ENCODE measurements at regions not wholly inside any gene's neighbourhood (a gene's known extent, or its start where the extent isn't known, plus 50 kb on each side); places are given as distances from the start of the nearest gene placed in this dataset.
"Not testable (repeated sequence)": the region's sequence is repeated elsewhere in the genome, so short reads cannot be mapped to it uniquely, and the experiment has no call there.

- Mint-ChIP-seq H3K27me3 (peaks cover 18 to 42% of the 10 kb centered on the region in 2 donors), H3K27ac (no peak overlapping the region), H3K36me3 (no peaks in the 10 kb centered on the region), H3K4me1 (peaks cover 0 to 3% (median 0%) of the 10 kb centered on the region in 3 donors), H3K9me3 (no peaks in the 10 kb centered on the region), H3K4me3 (no peak overlapping the region)
- ChIA-PET CTCF (no interaction called here), POLR2A (no interaction called here)
- Histone ChIP-seq H3K36me3 (ENCODE audit: control insufficient read depth in 2 of 2, extremely low read depth in 1 of 2, insufficient read depth in 1 of 2, low read length in 1 of 2) (no peaks in the 10 kb centered on the region), H3K27ac (ENCODE audit: low read length) (no peak overlapping the region), H3K4me1 (ENCODE audit: control insufficient read depth in 1 of 2, extremely low read depth in 1 of 2, insufficient read depth in 2 of 2, low read length in 2 of 2) (no peaks in the 10 kb centered on the region), H3K4me3 (ENCODE audit: control insufficient read depth in 1 of 2, extremely low read depth in 1 of 2, low read length in 1 of 2) (no peak overlapping the region), H3K27me3 (replicated peaks in 1 of 2; ENCODE audit: control insufficient read depth in 2 of 2, extremely low read depth in 1 of 2, insufficient read depth in 2 of 2, low read length in 1 of 2) (peaks cover 0 to 15% of the 10 kb centered on the region in 2 experiments), H3K9me3 (no peaks in the 10 kb centered on the region)
- DNase-seq (no peak), ATAC-seq (replicated peaks in 1 of 4) (no peak)
- 80% methylated on average over 1 of the region's 3 CpGs for WGBS (ENCODE audit: insufficient coverage)
These were observed 64.7 kb upstream of the VPREB1 start for GRCh38 chr22:22179858-22180257.

GRCh38 chr22:22178992-22179391, 65.6 kb upstream of the VPREB1 start:
- Mint-ChIP-seq H3K9me3 (no peaks in the 10 kb centered on the region), H3K4me3 (no peak overlapping the region), H3K4me1 (peaks cover 0 to 3% (median 0%) of the 10 kb centered on the region in 3 donors), H3K27me3 (peaks cover 16 to 34% of the 10 kb centered on the region in 2 donors), H3K27ac (no peak overlapping the region), H3K36me3 (no peaks in the 10 kb centered on the region)
- no peak overlapping the region for H3K27ac ChIP-seq (ENCODE audit: low read length)
- DNase-seq = no peak
- ATAC-seq (replicated peaks in 1 of 4) = no peak
- ChIA-PET CTCF (no interaction called here), POLR2A (no interaction called here)
- H3K36me3 ChIP-seq (ENCODE audit: control insufficient read depth in 2 of 2, extremely low read depth in 1 of 2, insufficient read depth in 1 of 2, low read length in 1 of 2) = no peaks in the 10 kb centered on the region
- WGBS (ENCODE audit: insufficient coverage) = 51% methylated on average over 2 of the region's 2 CpGs
- H3K9me3 ChIP-seq = no peaks in the 10 kb centered on the region
- no peaks in the 10 kb centered on the region for H3K4me1 ChIP-seq (ENCODE audit: control insufficient read depth in 1 of 2, extremely low read depth in 1 of 2, insufficient read depth in 2 of 2, low read length in 2 of 2)
- H3K4me3 ChIP-seq (ENCODE audit: control insufficient read depth in 1 of 2, extremely low read depth in 1 of 2, low read length in 1 of 2) = no peak overlapping the region
- H3K27me3 ChIP-seq (replicated peaks in 1 of 2; ENCODE audit: control insufficient read depth in 2 of 2, extremely low read depth in 1 of 2, insufficient read depth in 2 of 2, low read length in 1 of 2) = peaks cover 0 to 14% of the 10 kb centered on the region in 2 experiments

GRCh38 chr22:22178355-22178965, 66.1 kb upstream of the VPREB1 start:
- CTCF ChIA-PET = no interaction called here

GRCh38 chr22:22176929-22177616, 67.5 kb upstream of the VPREB1 start:
- peaks cover 0 to 10% of the 10 kb centered on the region in 2 experiments for H3K27me3 ChIP-seq (replicated peaks in 1 of 2; ENCODE audit: control insufficient read depth in 2 of 2, extremely low read depth in 1 of 2, insufficient read depth in 2 of 2, low read length in 1 of 2)
- no peak overlapping the region for H3K27ac ChIP-seq (ENCODE audit: low read length)
- H3K4me1 ChIP-seq (ENCODE audit: control insufficient read depth in 1 of 2, extremely low read depth in 1 of 2, insufficient read depth in 2 of 2, low read length in 2 of 2) = no peaks in the 10 kb centered on the region
- H3K4me1 Mint-ChIP-seq = peaks cover 0 to 3% (median 0%) of the 10 kb centered on the region in 3 donors
- CTCF ChIA-PET = no interaction called here
- no peaks in the 10 kb centered on the region for H3K9me3 Mint-ChIP-seq
- no peaks in the 10 kb centered on the region for H3K9me3 ChIP-seq
- DNase-seq = no peak
- ATAC-seq (replicated peaks in 1 of 4) = no peak
- WGBS (ENCODE audit: insufficient coverage) = 54% methylated on average over 2 of the region's 4 CpGs
- H3K4me3 Mint-ChIP-seq = no peak overlapping the region
- no peak overlapping the region for H3K4me3 ChIP-seq (ENCODE audit: control insufficient read depth in 1 of 2, extremely low read depth in 1 of 2, low read length in 1 of 2)
- H3K36me3 Mint-ChIP-seq = no peaks in the 10 kb centered on the region
- H3K36me3 ChIP-seq (ENCODE audit: control insufficient read depth in 2 of 2, extremely low read depth in 1 of 2, insufficient read depth in 1 of 2, low read length in 1 of 2) = no peaks in the 10 kb centered on the region
- no peak overlapping the region for H3K27ac Mint-ChIP-seq
- POLR2A ChIA-PET = no interaction called here
- peaks cover 12 to 25% of the 10 kb centered on the region in 2 donors for H3K27me3 Mint-ChIP-seq

More at GRCh38 chr22:22178355-22178965, 66.1 kb upstream of the VPREB1 start:
- H3K4me1 ChIP-seq (ENCODE audit: control insufficient read depth in 1 of 2, extremely low read depth in 1 of 2, insufficient read depth in 2 of 2, low read length in 2 of 2) = no peaks in the 10 kb centered on the region
- no peaks in the 10 kb centered on the region for H3K9me3 ChIP-seq
- no peak overlapping the region for H3K27ac ChIP-seq (ENCODE audit: low read length)
- H3K4me1 Mint-ChIP-seq = peaks cover 0 to 3% (median 0%) of the 10 kb centered on the region in 3 donors
- DNase-seq (no peak), ATAC-seq (replicated peaks in 1 of 4) (no peak)
- peaks cover 0 to 12% of the 10 kb centered on the region in 2 experiments for H3K27me3 ChIP-seq (replicated peaks in 1 of 2; ENCODE audit: control insufficient read depth in 2 of 2, extremely low read depth in 1 of 2, insufficient read depth in 2 of 2, low read length in 1 of 2)
- no peaks in the 10 kb centered on the region for H3K36me3 Mint-ChIP-seq
- H3K36me3 ChIP-seq (ENCODE audit: control insufficient read depth in 2 of 2, extremely low read depth in 1 of 2, insufficient read depth in 1 of 2, low read length in 1 of 2) = no peaks in the 10 kb centered on the region
- H3K9me3 Mint-ChIP-seq = no peaks in the 10 kb centered on the region
- WGBS (ENCODE audit: insufficient coverage) = 78% methylated on average over 2 of the region's 2 CpGs
- H3K4me3 ChIP-seq (ENCODE audit: control insufficient read depth in 1 of 2, extremely low read depth in 1 of 2, low read length in 1 of 2) = no peak overlapping the region
- H3K4me3 Mint-ChIP-seq = no peak overlapping the region
- no peak overlapping the region for H3K27ac Mint-ChIP-seq
- POLR2A ChIA-PET = no interaction called here
- H3K27me3 Mint-ChIP-seq = peaks cover 16 to 32% of the 10 kb centered on the region in 2 donors

GRCh38 chr22:22172896-22173628, 71.5 kb upstream of the VPREB1 start:
- H3K27me3 Mint-ChIP-seq; H3K27me3 ChIP-seq (replicated peaks in 1 of 2; ENCODE audit: control insufficient read depth in 2 of 2, extremely low read depth in 1 of 2, insufficient read depth in 2 of 2, low read length in 1 of 2); ATAC-seq (replicated peaks in 1 of 4); H3K4me3 Mint-ChIP-seq; H3K27ac Mint-ChIP-seq; POLR2A ChIA-PET; H3K9me3 ChIP-seq; H3K36me3 Mint-ChIP-seq; DNase-seq; H3K4me1 ChIP-seq (ENCODE audit: control insufficient read depth in 1 of 2, extremely low read depth in 1 of 2, insufficient read depth in 2 of 2, low read length in 2 of 2); H3K4me3 ChIP-seq (ENCODE audit: control insufficient read depth in 1 of 2, extremely low read depth in 1 of 2, low read length in 1 of 2); H3K36me3 ChIP-seq (ENCODE audit: control insufficient read depth in 2 of 2, extremely low read depth in 1 of 2, insufficient read depth in 1 of 2, low read length in 1 of 2); H3K27ac ChIP-seq (ENCODE audit: low read length); CTCF ChIA-PET; H3K9me3 Mint-ChIP-seq: not testable (repeated sequence)
- H3K4me1 Mint-ChIP-seq = peaks cover 12 to 19% (median 18%) of the 10 kb centered on the region in 3 donors
- WGBS (ENCODE audit: insufficient coverage) = no CpG with 5 or more reads among the region's 6 CpGs

- ChIA-PET CTCF (interaction anchor here in 1 of 2 donors (1.1 kb wide), 1 partner anchor 13 kb away, joined by 3 read pairs; no protein-coding TSS in a partner anchor), POLR2A (no interaction called here)
- H3K27me3 Mint-ChIP-seq = peaks cover 0 to 5% of the 10 kb centered on the region in 2 donors
- H3K4me3 Mint-ChIP-seq = no peak overlapping the region
- no peak overlapping the region for H3K27ac ChIP-seq (ENCODE audit: low read length)
- H3K27ac Mint-ChIP-seq = no peak overlapping the region
- no peak for DNase-seq
- H3K4me1 ChIP-seq (ENCODE audit: control insufficient read depth in 1 of 2, extremely low read depth in 1 of 2, insufficient read depth in 2 of 2, low read length in 2 of 2) = peaks cover 2 to 11% of the 10 kb centered on the region in 2 experiments
- no peaks in the 10 kb centered on the region for H3K36me3 ChIP-seq (ENCODE audit: control insufficient read depth in 2 of 2, extremely low read depth in 1 of 2, insufficient read depth in 1 of 2, low read length in 1 of 2)
- H3K4me3 ChIP-seq (ENCODE audit: control insufficient read depth in 1 of 2, extremely low read depth in 1 of 2, low read length in 1 of 2) = no peak overlapping the region
- no peaks in the 10 kb centered on the region for H3K9me3 Mint-ChIP-seq
- WGBS (ENCODE audit: insufficient coverage) = 56% methylated on average over 1 of the region's 6 CpGs
- H3K27me3 ChIP-seq (replicated peaks in 1 of 2; ENCODE audit: control insufficient read depth in 2 of 2, extremely low read depth in 1 of 2, insufficient read depth in 2 of 2, low read length in 1 of 2) = peaks cover 0 to 2% of the 10 kb centered on the region in 2 experiments
- peaks cover 22 to 29% (median 28%) of the 10 kb centered on the region in 3 donors for H3K4me1 Mint-ChIP-seq
- ATAC-seq (replicated peaks in 1 of 4) = no peak
- no peaks in the 10 kb centered on the region for H3K9me3 ChIP-seq
- no peaks in the 10 kb centered on the region for H3K36me3 Mint-ChIP-seq
These were observed 73.0 kb upstream of the VPREB1 start for GRCh38 chr22:22171357-22172218.
